Transverse colon (tissue), 4 donors: ENCODE measurements at regions not wholly inside any gene's neighbourhood (a gene's known extent, or its start where the extent isn't known, plus 50 kb on each side); places are given as distances from the start of the nearest gene placed in this dataset.

Source experiments
- DNase-seq: peaks from one replicate; pipeline ENCODE4 v3.0.0-alpha.2; 2019
- H3K27ac ChIP-seq, 4 donors: fragments of 200-600 bp; sonication (generic); 2 replicates each; pipeline ENCODE4 v1.5.1; 2016 to 2018; ENCODE audit warnings: inconsistent platforms in 4 of 4
- H3K27me3 ChIP-seq: fragments of 200-600 bp; sonication (generic); 2 replicates; pipeline ENCODE4 v1.5.1; 2017; ENCODE audit warnings: inconsistent platforms
- H3K36me3 ChIP-seq, 4 donors: fragments of 200-600 bp; sonication (generic); 2 replicates each; pipeline ENCODE4 v1.5.1; 2017 to 2019; ENCODE audit warnings: inconsistent platforms in 4 of 4
- H3K4me1 ChIP-seq, 4 donors: fragments of 200-600 bp; sonication (generic); 2 replicates each; pipeline ENCODE4 v1.5.1; 2017 to 2020; ENCODE audit warnings: inconsistent platforms in 4 of 4
- H3K4me3 ChIP-seq, 4 donors: fragments of 200-600 bp; sonication (generic); 1 replicate in 1 of 4; 2 replicates in 3 of 4; pipeline versions ENCODE4 v1.5.1 to v1.6.1; 2017 to 2019; ENCODE audit warnings: inconsistent platforms in 4 of 4
- H3K9me3 ChIP-seq, 2 donors: fragments of 200-600 bp; sonication (generic); 2 replicates each; pipeline ENCODE4 v1.5.1; 2017 to 2019; ENCODE audit warnings: inconsistent platforms in 2 of 2
- CTCF ChIP-seq, 5 experiments: fragments of 200-600 bp in 3 of 5; fragments of 450-650 bp in 2 of 5; sonication (generic) in 3 of 5; IDR thresholded peaks; 1 replicate in 2 of 5; 2 replicates in 3 of 5; pipeline ENCODE4 v1.5.1; 2016 to 2017; ENCODE audit warnings: antibody characterized with exemption in 5 of 5, inconsistent platforms in 3 of 5, mild to moderate bottlenecking in 2 of 5, moderate library complexity in 1 of 5
- EP300 ChIP-seq: sonication (generic); formaldehyde crosslinking; IDR thresholded peaks from one replicate; pipeline ENCODE4 v1.6.1; 2017; ENCODE audit warnings: antibody characterized with exemption, low read depth
- POLR2A ChIP-seq: fragments of 450-650 bp; IDR thresholded peaks from one replicate; pipeline ENCODE4 v1.6.1; 2016; ENCODE audit warnings: antibody characterized with exemption, mild to moderate bottlenecking, moderate library complexity
- POLR2AphosphoS5 ChIP-seq, 3 donors: sonication (generic); formaldehyde crosslinking; IDR thresholded peaks; one replicate each; pipeline ENCODE4 v1.6.1; 2016; ENCODE audit warnings: antibody characterized with exemption in 3 of 3
- WGBS, 2 donors: methylation state at CpG; one replicate each; pipeline ENCODE4 v1.1.5; 2018; ENCODE audit warnings: low coverage in 1 of 2; 5-methylcytosine and 5-hydroxymethylcytosine counted together
- in situ Hi-C, 4 donors: fragments of 200-750 bp; cut with MboI; loops; one replicate each; pipeline versions ENCODE4 v1.15.0 to v1.15.1; 2017; ENCODE audit warnings: low sequenced_read_pairs in 3 of 4, low pct_ligation_motif_present in 1 of 4, low pct_unique_long_range_greater_than_20kb in 1 of 4
- intact Hi-C: fragments of 100-400 bp; cut with DNase I; formaldehyde crosslinking; loops from one replicate; pipeline ENCODE4 v1.15.1; 2023; ENCODE audit warnings: low total_unique reads

GRCh38 chr6:76771059-76771634 is 692.1 kb downstream of the HTR1B start:
- DNase-seq, result no peak

GRCh38 chr6:76770281-76770680 is 693.0 kb downstream of the HTR1B start:
- intact Hi-C loops (no loop called here), in situ Hi-C loops (no loop called here)
- no peak for DNase-seq
- H3K27ac ChIP-seq, result no peak overlapping the region
- TF ChIP-seq CTCF (IDR thresholded peaks at IDR 0.05) (no peak), POLR2AphosphoS5 (IDR thresholded peaks at IDR 0.05) (no peak), EP300 (no peak), POLR2A (no peak)
- H3K9me3 ChIP-seq, result no peaks in the 10 kb centered on the region
- H3K27me3 ChIP-seq, result no peaks in the 10 kb centered on the region
- no peak overlapping the region for H3K4me3 ChIP-seq
- no peaks in the 10 kb centered on the region for H3K4me1 ChIP-seq
- WGBS, 2 donors, result 63% methylated on average over 2 of the region's 2 CpGs; no CpG with 5 or more reads in 1 of the 2 donors
- no peaks in the 10 kb centered on the region for H3K36me3 ChIP-seq

More at GRCh38 chr6:76771059-76771634, 692.1 kb downstream of the HTR1B start:
- 59% methylated on average over 2 of the region's 2 CpGs; no CpG with 5 or more reads in 1 of the 2 donors for WGBS, 2 donors
- Histone ChIP-seq H3K27ac (no peak overlapping the region), H3K4me3 (no peak overlapping the region), H3K9me3 (no peaks in the 10 kb centered on the region), H3K27me3 (no peaks in the 10 kb centered on the region), H3K36me3 (no peaks in the 10 kb centered on the region), H3K4me1 (no peaks in the 10 kb centered on the region)
- TF ChIP-seq EP300, result no peak
- TF ChIP-seq CTCF (IDR thresholded peaks at IDR 0.05), result no peak
- TF ChIP-seq POLR2AphosphoS5 (IDR thresholded peaks at IDR 0.05), result no peak
- no peak for TF ChIP-seq POLR2A
- in situ Hi-C loops, result no loop called here
- intact Hi-C loops, result no loop called here

- Histone ChIP-seq H3K4me3 (no peak overlapping the region), H3K27me3 (no peaks in the 10 kb centered on the region), H3K36me3 (no peaks in the 10 kb centered on the region), H3K4me1 (peaks cover 0 to 4% (median 0%) of the 10 kb centered on the region in 4 donors), H3K9me3 (no peaks in the 10 kb centered on the region), H3K27ac (no peak overlapping the region)
- in situ Hi-C loops (no loop called here), intact Hi-C loops (no loop called here)
- no peak for TF ChIP-seq POLR2A
- TF ChIP-seq EP300, result no peak
- TF ChIP-seq CTCF (IDR thresholded peaks at IDR 0.05), result no peak
- no peak for TF ChIP-seq POLR2AphosphoS5 (IDR thresholded peaks at IDR 0.05)
- 73% methylated on average over 2 of the region's 2 CpGs; no CpG with 5 or more reads in 1 of the 2 donors for WGBS, 2 donors
- DNase-seq, result no peak
Observed at GRCh38 chr6:76768556-76768955, 694.7 kb downstream of the HTR1B start.

DNA sequence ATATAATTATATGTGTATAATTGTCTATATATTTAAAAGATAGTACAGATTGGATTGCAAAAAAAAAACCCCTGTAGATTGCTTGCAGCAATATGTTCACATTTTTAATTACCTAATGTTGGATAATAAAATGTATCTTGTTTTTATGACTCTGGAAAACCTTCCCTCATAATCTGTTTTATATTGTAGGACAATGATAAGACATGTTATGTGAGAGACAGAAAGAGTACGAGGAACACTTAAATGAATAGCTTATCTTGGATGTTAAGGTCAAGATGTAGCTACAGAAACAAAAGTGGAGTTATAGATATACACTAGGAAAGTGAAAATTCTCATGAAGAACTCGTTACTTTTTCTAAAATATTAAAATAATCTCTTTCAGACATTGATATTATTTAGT is 691.6 kb upstream of the IMPG1 start:
- intact Hi-C loops (no loop called here), in situ Hi-C loops (no loop called here)
- H3K36me3 ChIP-seq, result no peaks in the 10 kb centered on the region
- no peaks in the 10 kb centered on the region for H3K27me3 ChIP-seq
- no peak overlapping the region for H3K27ac ChIP-seq
- H3K9me3 ChIP-seq, result no peaks in the 10 kb centered on the region
- no peak for TF ChIP-seq CTCF (IDR thresholded peaks at IDR 0.05)
- no peak for TF ChIP-seq EP300
- TF ChIP-seq POLR2AphosphoS5 (IDR thresholded peaks at IDR 0.05), result no peak
- no peak for TF ChIP-seq POLR2A
- DNase-seq, result no peak
- no peak overlapping the region for H3K4me3 ChIP-seq
- peaks cover 0 to 4% (median 0%) of the 10 kb centered on the region in 4 donors for H3K4me1 ChIP-seq
- WGBS, 2 donors, result 9 to 25% methylated on average over 2 of the region's 2 CpGs
